Activated CD4-positive, CD25-positive, alpha-beta regulatory T cell treated with anti-CD3 and anti-CD28 coated beads, Interleukin-2, amount 50 U/mL, for 24 hours (primary cell): ENCODE measurements at regions not wholly inside any gene's neighbourhood (a gene's known extent, or its start where the extent isn't known, plus 50 kb on each side); places are given as distances from the start of the nearest gene placed in this dataset.
"Not testable (repeated sequence)": the region's sequence is repeated elsewhere in the genome, so short reads cannot be mapped to it uniquely, and the experiment has no call there.

Experiments used
- ATAC-seq, 2 donors: fragments of 150-1000 bp; cut with Tn5 transposase; one replicate each; pipeline ENCODE4 v1.10.0; 2021; ENCODE audit warnings: mild to moderate bottlenecking in 1 of 2, moderate library complexity in 1 of 2

DNA sequence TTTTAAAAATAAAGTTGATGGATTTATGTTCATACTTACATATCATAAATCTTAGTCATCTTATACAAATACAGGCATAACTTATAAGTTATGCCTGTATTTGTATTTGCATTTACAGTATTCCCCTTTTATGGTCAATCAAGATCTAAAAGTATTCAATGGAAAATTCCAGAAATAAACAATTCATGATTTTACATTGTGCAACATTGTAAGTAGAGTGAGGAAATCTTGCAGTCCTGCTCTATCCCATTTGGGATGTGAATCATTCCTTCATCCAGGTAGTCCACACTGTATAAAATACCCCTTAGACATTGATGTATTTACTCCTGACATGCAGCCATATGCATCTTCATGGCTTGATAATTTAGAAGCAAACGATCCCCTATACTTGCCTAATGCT, 795.3 kb downstream of the SLITRK1 start:
- no peak for ATAC-seq

- ATAC-seq = no peak
Observed at GRCh38 chr13:83086088-83086487, 796.2 kb downstream of the SLITRK1 start.

DNA sequence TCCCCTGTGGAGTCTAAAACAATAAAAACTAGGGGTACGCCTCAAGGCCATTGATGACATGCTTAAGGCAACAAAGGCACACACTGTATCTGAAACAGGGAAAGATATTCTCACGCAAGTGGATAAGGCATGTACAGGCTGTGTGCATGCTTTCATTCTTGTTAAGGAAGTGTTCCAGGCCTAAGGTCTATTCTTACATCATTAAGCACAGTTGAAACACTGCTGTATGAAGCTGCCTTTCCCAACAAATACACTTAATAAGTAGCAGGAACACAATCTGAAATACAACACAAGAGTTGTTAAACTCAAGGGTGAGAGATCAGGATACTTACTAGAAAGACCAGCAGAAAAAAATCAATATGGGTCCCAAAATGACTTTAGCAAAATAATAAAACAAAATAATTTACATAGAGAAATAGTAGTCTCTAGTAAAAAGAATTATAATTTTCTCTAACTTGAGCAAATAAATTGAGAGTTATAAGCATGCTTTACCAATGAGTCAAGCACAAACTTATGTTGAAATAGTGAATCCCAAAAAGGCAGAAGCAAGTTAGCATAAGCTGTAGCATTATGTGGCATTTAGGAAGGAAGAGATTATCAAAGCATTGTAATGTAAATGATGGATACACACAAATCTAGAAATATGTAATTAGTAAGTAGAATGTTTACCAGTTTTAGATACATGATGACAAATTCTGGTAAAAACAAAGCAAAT, 796.9 kb downstream of the SLITRK1 start:
- ATAC-seq = no peak

GRCh38 chr13:83077499-83077898, 804.8 kb downstream of the SLITRK1 start:
- ATAC-seq = no peak

DNA sequence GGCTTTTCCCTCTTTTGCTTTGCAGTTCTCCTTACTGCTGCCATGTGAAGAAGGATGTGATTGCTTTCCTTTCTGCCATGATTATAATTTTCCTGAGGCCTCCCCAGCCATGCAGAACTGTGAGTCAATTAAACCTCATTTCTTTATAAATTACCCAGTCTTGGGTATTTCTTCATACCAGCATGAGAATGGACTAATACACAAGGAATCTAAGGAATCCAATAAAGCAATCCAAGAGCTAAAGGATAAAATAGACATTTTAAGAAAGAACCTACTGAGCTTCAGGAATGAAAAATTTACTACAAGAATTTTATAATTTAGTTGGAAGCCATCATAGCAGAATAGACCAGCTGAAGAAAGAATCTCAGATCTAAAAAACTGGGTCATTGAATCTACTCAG, 808.3 kb downstream of the SLITRK1 start:
- ATAC-seq = not testable (repeated sequence)

GRCh38 chr13:83065108-83065507, 817.2 kb downstream of the SLITRK1 start:
- ATAC-seq = no peak

DNA sequence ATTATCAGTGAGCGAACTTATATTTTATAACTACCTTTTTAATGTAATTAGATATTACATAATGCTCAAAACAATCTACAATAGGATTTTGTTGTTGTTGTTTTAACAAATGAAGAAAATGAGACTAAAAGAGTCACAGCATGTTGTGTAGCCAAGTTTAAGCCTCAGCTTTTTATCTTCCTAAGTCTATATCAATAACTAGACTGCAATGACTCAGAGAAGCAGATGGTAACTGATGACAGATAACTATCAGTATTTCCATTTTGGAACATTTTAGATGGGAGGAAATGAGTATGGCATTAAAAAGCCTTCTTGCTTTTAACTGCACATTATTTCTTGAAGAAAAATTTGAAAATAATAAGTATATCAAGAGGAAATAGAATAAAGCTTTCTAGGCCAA, 825.2 kb downstream of the SLITRK1 start:
- ATAC-seq = no peak

DNA sequence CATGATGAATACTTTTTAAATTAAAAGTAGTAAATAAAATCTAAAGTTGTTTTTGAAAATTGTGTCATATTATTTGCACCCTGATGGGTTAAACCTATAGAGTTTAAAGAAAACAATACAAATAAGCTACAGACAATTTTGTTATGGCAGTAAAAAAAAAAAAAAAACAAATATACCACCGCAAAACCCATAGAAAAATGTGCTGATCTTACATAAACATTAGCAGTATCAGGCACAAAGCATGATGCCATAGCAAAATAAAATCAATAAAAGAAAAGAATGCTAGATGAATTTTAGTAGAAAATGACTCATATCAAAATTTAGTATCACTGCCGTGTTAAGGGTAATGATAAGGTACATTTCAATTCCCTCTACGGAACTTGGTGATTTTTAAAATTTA, 826.0 kb downstream of the SLITRK1 start:
- ATAC-seq = no peak

DNA sequence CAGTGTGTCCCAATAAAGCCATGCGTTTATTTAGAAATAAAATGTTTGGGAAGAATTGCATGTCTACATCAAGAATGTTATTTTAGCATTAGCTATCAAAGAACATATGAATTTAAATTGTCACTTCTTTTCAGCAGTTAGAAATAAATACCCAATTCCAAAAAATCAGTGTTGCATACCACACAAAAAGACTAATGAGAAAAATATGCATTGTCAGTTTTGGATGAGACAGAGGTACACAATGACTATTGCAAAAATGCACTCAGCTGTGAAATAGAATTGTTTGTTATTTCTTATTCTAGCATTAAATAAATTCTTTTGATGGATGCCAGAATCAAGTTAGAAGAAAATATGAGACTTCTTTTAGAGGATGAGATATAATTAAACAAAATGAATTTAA, 833.9 kb downstream of the SLITRK1 start:
- ATAC-seq = no peak

DNA sequence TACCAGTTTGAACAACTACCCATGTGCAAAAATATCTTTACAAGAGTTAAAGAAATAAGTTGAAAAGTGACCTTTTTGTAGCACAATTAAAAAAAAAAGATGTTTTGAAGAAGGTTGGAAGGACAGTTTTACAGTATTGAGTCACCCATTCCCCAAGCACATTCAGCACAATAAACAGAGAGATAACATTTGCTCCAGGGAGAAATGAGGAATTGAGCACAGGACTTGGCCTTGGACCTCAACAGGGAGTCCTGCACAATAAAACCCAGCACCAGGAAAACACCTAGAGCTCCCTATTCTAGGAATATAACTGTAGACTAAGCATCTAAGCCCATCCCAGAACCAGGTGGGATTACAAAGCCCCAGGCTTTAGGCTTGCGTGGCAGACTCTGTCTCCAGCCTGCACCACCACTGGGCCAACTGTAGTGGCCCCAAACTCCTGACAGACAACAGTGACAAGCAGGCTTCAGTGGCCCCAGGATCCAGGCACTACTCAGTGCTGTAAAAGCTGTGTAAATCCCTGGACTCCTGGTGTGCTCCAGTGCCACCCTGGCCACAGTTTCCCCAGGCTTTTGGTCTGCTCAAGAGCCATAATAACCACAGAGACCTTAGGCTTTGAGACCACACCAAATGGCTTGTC, 857.2 kb downstream of the SLITRK1 start:
- no peak for ATAC-seq

DNA sequence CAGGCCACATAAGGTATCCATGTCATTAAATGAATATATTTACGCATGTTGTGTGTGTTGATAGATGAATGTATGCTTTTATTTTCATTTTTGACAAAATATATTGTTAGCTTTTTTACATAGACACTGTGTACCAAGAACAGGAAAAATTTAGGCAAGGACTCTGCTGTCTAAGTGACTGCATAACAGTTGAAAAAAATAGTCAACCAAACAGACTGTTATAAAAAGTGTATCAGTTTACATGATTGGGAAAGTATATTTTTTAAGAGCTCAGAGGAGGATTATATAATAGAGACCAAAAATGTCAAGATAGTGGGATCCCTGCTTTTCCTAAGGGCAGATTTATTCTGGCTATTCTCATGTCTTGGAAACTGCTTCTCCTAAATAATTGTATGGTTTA, 858.0 kb downstream of the SLITRK1 start:
- ATAC-seq = no peak

GRCh38 chr13:83019986-83020385, 862.3 kb downstream of the SLITRK1 start:
- no peak for ATAC-seq

DNA sequence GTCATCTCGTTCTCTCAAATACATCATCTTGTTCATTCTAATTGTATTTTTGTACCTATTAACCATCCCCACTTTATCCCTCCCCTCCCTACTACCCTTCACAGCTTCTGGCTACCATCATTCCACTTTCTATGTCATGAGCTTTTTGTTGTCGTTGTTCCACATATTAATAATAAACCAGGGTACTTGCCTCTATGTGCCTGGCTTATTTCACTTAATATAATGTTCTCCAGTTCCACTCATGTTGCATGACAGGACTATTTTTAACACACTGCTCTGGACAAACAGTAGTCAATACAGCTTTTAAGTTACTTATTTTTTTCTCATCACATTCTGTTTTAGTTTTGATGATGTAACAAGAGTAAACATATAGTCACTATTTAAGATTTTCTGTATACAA, 872.3 kb downstream of the SLITRK1 start:
- no peak for ATAC-seq

DNA sequence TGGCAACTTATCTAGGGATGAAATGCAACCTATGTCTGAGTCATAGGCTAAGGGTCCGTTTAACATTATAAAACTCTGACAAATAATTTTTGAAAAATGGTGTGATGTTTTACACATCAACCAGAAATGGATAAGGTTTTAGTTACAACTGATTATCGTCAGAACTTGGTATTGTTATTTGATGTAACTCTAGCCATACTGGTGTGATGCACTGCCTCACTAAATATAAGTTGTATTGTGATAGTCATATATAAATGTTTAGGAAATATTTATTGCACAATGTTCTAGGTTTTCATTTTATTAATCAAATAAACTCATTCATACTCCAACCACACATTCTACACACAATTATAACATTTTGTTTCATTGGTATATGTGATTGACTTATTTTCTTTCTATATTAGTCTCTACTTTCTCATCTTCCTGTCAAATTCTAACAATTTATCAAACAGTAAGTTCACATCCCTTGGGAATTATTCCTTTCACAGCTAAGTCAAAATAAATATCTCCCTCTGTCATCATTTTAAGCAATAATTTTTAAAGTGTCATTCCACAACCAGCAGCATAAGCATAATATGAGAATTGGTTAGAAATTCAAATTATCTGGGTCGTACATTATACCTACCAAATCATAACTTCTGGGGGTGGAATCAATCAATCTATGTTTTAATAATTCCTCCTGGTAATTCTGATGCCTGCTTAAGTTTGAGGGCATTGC, 873.9 kb downstream of the SLITRK1 start:
- no peak for ATAC-seq

- no peak for ATAC-seq
Observed at GRCh38 chr13:83007226-83007625, 875.0 kb downstream of the SLITRK1 start.

GRCh38 chr13:83003185-83003584, 879.1 kb downstream of the SLITRK1 start:
- ATAC-seq = no peak

- no peak for ATAC-seq
Observed at GRCh38 chr13:82993417-82993816, 888.9 kb downstream of the SLITRK1 start.

- no peak for ATAC-seq
Observed at GRCh38 chr13:82976499-82976898, 905.8 kb downstream of the SLITRK1 start.

- ATAC-seq = no peak
Observed at GRCh38 chr13:82963226-82964099, 918.8 kb downstream of the SLITRK1 start.

- ATAC-seq = no peak
Observed at GRCh38 chr13:82962397-82962796, 919.9 kb downstream of the SLITRK1 start.

DNA sequence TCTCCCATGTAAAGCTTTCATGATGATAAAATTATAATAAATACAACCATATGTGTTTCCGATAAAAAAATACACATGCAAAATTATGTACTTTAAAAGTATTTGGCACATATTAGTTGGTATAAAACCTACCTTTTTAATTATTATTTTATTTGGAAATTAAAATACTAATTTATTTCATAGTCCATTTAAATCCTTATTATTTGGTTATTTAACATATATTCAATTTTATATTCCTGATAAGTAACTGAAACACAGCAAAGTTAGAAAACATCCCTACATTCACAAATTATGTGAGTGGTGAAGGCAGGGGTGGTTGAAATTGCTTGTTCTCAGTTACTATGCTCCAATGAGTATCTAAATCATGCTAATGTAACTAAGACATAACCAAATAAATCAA, 920.5 kb downstream of the SLITRK1 start:
- no peak for ATAC-seq

GRCh38 chr13:82952336-82952735, 929.9 kb downstream of the SLITRK1 start:
- ATAC-seq = not testable (repeated sequence)

DNA sequence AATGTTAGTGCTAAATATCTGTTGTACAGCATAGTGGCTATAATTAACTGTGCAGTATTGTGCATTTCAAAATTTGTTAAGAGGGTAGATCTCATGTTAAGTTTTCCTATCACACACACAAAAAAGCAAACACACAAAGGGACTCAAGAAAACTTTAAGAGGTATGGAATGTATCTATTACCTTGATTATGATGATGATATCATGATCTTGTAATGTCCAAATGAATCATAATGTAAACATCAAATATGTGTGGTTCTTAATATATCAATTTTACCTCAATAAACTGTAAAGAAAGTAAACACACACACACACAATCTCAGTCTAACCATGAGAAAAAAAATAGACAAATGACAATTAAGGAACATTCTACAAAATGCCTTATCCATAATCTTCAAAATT, 934.6 kb downstream of the SLITRK1 start:
- ATAC-seq = no peak
